HG03460 (cell line): ENCODE measurements at regions not wholly inside any gene's neighbourhood (a gene's known extent, or its start where the extent isn't known, plus 50 kb on each side); places are given as distances from the start of the nearest gene placed in this dataset.

Source experiments
- ATAC-seq: cut with Tn5 transposase; IDR thresholded peaks from one replicate; pipeline ENCODE4 v1.9.1; 2021; ENCODE audit not compliant: unreplicated experiment

- ATAC-seq, result no peak
Measured at GRCh38 chr2:220451438-220451837, 824.0 kb downstream of the SLC4A3 start.

GRCh38 chr2:220452561-220452960 is 825.1 kb downstream of the SLC4A3 start:
- ATAC-seq, result no peak

DNA sequence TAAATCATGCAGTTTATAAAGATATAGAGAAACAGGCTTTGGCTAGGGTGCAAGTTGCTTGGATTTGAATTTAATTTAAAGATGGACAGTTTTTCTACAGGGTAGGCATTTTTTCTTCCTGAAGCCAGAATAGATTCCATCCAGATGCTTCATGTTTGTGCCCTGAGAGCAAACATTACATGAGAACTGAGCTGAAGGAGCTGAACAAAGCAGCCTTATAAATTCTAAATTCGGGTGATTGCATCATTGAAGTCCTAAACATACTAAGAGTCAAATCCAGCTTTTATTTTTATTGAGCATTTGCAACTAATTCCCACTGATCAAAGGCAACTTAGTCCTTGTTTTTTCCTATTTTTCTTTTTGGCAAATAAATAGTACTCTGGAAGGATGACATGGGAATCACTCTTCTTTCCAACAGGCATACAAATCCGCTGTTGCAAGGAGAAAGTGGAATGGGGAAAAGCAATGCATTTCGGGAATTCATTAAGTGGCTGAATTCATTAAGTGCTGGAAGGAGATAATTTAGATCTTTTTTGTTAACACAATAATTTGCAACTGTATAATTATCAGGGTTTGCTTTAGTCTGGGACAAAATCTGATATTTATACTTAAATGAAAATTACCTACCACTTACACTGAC is 828.0 kb downstream of the SLC4A3 start:
- ATAC-seq, result no peak

DNA sequence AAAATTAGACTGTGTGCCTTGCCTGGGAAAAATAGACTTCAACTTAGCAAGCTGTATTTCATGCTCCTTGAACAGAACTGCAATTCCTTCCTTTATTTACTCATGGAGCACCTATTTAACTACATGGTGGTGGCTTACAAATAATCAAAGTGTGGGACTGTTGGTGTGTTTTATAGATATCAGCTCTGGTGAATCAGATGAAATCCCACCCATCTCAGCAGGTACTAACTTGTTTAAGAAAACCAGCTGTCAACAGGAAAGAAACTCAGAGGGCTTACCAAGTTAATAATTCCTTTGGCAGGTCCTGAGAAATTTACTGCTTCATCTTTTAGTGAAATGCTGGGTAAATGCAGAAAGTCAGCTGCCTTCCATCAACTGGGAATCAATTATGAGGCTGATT is 830.6 kb downstream of the SLC4A3 start:
- ATAC-seq, result no peak

DNA sequence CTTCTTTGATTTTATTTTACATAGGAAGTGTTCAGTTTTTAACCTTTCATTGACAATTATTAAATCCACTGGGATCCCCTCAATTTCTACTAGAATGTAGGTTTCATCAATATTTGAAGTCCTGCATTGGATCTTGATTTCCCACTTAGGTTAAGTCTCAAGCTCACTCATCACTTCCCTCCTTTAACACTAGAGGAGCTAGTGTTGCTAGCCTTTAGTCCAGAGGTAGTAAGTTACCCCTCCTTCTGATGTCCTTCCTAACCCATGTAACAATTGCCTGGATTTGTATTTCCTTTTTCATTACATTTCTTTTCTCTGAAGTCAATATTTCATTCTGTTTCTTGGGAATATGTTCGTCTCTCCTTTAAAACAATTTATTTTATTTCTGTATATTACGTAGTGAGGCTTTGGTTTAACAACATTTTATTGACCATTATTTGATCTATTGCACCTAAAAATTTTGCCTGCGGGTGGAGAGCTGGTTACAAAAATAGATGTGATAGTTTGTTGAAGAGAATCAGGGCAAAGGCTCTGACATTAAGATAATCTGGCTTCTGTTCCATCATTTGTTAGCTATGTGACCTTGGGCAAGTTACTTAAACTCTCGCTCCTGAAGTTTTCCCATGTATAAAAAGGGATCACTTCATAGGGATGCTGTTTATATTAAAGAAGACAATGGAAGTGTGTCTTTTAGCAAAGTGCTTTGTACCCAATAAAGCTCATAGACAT is 833.0 kb downstream of the SLC4A3 start:
- ATAC-seq, result no peak

GRCh38 chr2:220463876-220464275 is 836.4 kb downstream of the SLC4A3 start:
- ATAC-seq, result no peak

GRCh38 chr2:220465700-220466099 is 838.3 kb downstream of the SLC4A3 start:
- ATAC-seq, result no peak

DNA sequence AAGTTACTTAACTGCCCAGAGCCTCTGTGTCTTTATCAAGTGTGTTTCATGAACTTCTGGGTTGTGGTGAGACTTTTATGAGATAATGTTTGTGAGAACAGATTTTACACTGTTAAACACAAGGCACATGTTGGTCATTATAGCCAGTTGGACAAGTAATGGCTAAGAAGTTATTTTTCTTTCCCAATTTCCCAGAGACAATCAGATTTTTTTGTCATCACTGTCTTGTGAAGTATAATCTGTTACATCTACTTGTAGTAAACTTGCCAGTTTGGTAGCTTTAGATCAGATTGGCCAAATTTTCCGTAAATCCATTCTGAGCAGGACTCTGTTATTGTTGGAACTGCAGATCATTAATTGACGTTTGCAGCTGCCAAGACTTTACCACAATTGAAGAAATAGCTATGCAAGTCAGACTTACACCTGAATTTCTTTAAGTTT is 838.8 kb downstream of the SLC4A3 start:
- ATAC-seq, result no peak

DNA sequence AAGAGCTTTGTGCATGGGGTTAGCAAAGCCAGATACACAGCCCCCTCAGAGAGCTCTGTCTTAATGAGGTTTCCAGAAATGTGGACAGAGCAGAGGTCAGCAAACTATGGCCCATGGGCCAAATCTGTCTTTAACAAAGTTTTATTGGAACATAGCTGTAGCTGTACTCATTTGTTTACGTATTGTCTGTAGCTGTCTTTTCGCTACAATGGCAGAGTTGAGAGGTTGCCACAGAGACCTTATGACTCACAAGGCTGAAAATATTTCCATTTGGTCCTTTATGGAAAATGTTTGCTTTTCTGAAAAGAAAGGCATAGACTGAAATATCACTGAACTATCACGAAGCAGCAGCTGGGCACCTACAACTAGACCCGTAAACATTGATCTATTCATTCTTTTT is 841.8 kb downstream of the SLC4A3 start:
- no peak for ATAC-seq

GRCh38 chr2:220473611-220474010 is 846.2 kb downstream of the SLC4A3 start:
- ATAC-seq, result no peak

DNA sequence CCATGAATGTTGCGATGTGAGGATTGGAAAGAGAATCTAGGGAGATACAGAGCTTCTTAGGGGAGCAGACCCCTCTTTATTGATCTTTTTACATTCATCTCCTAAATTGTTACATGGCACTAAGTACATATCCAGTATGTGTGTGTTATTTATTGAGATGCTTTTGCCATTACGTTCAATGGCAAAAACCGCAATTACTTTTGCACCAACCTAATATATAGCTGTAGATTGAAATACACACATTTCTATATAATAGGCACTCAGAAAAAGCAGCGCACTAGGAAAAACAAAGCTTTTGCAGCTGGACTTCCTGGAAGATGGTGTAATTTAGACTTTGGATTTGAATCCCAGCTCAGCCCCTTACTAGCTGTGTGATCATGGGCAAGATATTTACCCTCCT is 849.4 kb downstream of the SLC4A3 start:
- ATAC-seq, result no peak

DNA sequence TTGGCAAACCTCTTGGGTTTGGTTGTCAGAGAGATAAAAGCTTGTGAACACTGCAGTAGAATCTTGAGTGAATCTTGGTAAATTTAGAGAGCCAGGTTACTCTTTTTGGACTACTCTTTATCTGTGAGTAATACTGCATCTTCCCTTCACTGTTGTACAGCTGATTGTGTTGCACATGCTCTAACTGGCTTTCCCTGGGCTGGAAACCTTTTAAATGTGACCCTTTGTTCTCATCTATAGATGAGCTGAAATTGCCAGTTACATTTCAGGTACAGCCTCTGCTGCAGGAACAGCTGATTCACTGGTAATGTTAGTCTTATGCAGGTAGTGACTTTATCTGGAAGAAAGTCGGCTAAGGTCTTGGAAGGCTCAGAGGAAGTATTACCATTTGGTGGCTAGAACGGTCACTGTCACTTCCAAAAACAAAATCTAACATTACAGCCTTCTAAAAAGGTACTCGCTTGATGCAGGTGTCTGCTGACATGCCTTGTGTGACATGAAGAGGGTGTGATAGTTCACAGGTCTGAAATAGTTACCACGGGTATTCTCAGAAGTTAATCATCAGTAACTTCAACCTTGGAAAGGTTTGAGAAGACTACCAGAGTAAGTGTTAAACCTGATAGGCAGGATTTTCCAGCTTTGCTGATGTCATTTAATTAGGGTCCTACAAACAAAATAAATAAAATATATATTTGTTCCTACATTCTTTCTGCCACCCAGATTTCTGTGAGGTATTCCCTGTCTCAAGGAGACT is 851.1 kb downstream of the SLC4A3 start:
- ATAC-seq, result no peak

- ATAC-seq, result no peak
Measured at GRCh38 chr2:220482716-220483115, 855.3 kb downstream of the SLC4A3 start.

DNA sequence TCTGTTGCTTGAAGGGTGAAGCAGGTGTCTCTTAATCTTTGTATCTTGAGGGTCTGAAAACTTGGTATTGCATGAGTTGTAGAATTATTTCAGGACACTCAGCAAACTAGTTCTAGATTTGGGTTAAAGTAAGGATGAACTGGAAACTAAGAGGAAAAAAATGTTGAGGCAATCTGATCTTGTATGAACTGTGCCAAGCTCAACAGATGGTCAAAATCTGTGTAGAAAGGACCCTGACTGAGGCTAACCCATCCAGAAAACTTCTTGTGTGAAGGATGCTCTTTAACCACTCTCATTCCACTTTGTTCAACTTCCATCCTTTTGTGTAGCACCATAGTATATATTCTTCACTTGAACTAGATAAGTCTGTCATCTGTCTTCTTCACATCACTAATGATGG is 861.7 kb downstream of the SLC4A3 start:
- no peak for ATAC-seq

GRCh38 chr2:220491670-220492069 is 864.2 kb downstream of the SLC4A3 start:
- ATAC-seq, result no peak

GRCh38 chr2:220493871-220494525 is 866.6 kb downstream of the SLC4A3 start:
- no peak for ATAC-seq

DNA sequence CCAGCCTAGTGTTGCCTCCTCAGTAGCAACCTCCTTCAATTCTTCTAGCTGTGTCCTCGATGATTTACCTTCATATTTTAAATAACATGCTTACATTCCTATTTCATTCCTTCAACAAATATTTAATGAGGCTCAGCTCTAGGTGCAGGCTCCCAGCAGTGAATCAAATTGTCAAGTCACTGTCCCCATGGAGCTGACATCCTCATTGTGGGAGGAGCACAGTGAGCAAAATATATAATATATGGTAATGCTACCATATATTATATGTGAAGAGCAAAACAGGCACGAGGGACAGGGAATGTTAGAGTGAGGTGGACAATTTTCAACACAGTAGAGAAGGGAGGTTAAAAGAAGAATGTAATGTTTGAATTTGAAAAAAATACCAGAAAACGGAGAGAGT is 869.1 kb downstream of the SLC4A3 start:
- no peak for ATAC-seq

DNA sequence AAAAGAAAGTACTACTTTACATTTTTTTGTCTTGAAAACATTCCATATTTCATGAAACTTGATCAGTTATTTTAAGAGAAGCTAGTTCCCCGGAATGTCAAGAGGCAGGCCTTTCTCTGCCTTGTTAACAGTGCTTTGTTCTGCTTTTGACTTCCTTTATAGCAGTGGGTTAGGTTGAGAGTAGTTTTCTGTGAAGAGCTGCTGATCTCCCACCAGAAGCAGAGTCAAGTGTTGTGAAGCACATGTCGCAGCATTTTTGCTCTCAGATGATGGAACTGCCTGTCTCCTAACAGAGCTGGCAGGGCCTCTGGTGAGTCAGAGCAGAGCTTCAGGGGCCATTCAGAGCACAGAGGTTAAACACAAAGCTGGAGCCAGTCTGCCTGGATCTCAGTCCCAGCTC is 871.8 kb downstream of the SLC4A3 start:
- no peak for ATAC-seq

DNA sequence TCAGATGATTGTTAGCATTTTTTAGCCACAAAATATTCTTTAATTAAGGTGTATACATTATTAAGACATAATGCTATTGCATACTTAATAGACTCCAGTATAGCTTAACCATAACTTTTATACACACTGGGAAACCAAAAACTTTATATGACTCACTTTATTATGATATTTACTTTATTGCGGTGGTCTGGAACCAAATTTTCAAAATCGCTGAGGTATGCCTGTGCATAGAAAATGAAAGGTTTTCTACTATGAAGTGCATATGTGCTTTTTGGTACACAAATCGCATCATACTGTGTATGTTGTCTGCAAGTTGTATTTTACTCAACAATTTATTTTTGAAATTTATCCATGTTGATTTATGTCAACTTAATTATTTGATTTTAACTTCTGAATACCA is 875.1 kb downstream of the SLC4A3 start:
- ATAC-seq, result no peak

- no peak for ATAC-seq
Measured at GRCh38 chr2:220503431-220503830, 876.0 kb downstream of the SLC4A3 start.

- ATAC-seq, result no peak
Measured at GRCh38 chr2:220504938-220505503, 877.6 kb downstream of the SLC4A3 start.
